ENCODE measurements at regions not wholly inside any gene's neighbourhood (a gene's known extent, or its start where the extent isn't known, plus 50 kb on each side); places are given as distances from the start of the nearest gene placed in this dataset.

DNA sequence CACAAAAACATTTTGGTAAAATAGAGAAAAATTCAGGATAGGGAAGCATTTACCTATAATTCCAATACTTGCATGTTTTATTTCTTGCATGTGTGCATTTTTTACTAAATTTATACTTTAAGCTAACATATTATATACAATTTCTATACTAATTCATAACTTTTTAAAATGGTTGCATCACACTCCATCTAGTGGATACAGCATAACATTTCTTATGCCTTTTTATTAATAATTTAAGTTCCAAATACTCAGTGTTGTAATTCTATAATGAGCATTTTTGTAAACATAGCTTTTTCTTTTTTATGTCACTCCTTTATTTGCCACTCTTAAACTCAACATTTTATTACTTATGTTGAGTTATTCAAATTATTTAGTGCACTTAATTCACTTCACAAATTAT, 477.7 kb downstream of the ZBBX start:
- Histone ChIP-seq H4K20me1 (replicated peaks; ENCODE audit: control insufficient read depth, insufficient read depth, low read length) (no peaks in the 10 kb centered on the region), H2AFZ (ENCODE audit: low read depth, low read length) (no peak overlapping the region), H3K4me2 (ENCODE audit: insufficient read depth, low read length) (no peak overlapping the region), H3K27me3 (ENCODE audit: control insufficient read depth in 2 of 2, insufficient read depth in 2 of 2, low read length in 2 of 2) (no peaks in the 10 kb centered on the region), H3K4me3 (no peak overlapping the region), H3K9me1 (ENCODE audit: control insufficient read depth, insufficient read depth, low read length) (no peaks in the 10 kb centered on the region), H3K27ac (ENCODE audit: extremely low read depth, low read depth, low read length) (no peak overlapping the region), H3K9me3 (replicated peaks; ENCODE audit: control insufficient read depth, insufficient read depth, low read depth, low read length) (no peaks in the 10 kb centered on the region; the same call in 1 of the 2 replicates), H3K4me1 (replicated peaks in 1 of 2; ENCODE audit: control insufficient read depth in 2 of 2, insufficient read depth in 2 of 2, low read length in 2 of 2) (no peaks in the 10 kb centered on the region), H3K9ac (ENCODE audit: insufficient read depth in 1 of 2, low read depth in 2 of 2, low read length in 2 of 2) (no peak overlapping the region), H3K36me3 (ENCODE audit: control insufficient read depth, insufficient read depth, low read length) (no peaks in the 10 kb centered on the region), H3K79me2 (ENCODE audit: control insufficient read depth, insufficient read depth, low read length) (no peaks in the 10 kb centered on the region)
- no peak for DNase-seq (ENCODE audit: extremely low read depth in 1 of 4, low spot score in 3 of 4)
- intact Hi-C loops (cut with micrococcal nuclease) (no loop called here), in situ Hi-C loops (cut with MboI) (no loop called here)
- FAIRE-seq: no peak
- BruUV-seq (replicated peaks): no TSS peak
- ATAC-seq: no peak
- POLR2A ChIA-PET: no interaction called here
- CTCF ChIA-PET (ENCODE audit: low intra/inter-chr PET ratio): no interaction called here
- TF ChIP-seq SMAD1 (IDR thresholded peaks at IDR 0.05; ENCODE audit: low read depth, low read length, partially characterized antibody) (no peak), GABPA (tag; conservative IDR thresholded peaks at IDR 0.05; ENCODE audit: low read depth) (no peak), ZFP36 (IDR thresholded peaks at IDR 0.05; ENCODE audit: low read depth, low read length, partially characterized antibody) (no peak), ZNF121 (CRISPR knock-in tag; conservative IDR thresholded peaks at IDR 0.05) (no peak), NFRKB (IDR thresholded peaks at IDR 0.05; ENCODE audit: low read depth) (no peak), MITF (IDR thresholded peaks at IDR 0.05) (no peak), SOX6 (IDR thresholded peaks at IDR 0.05) (no peak), MYC (IDR thresholded peaks at IDR 0.05; ENCODE audit: low read depth, low read length) (no peak), MYC (CRISPR knock-in tag; IDR thresholded peaks at IDR 0.05; ENCODE audit: borderline replicate concordance, low read depth) (no peak), TGIF2 (CRISPR knock-in tag; IDR thresholded peaks at IDR 0.05) (no peak), MAFF (IDR thresholded peaks at IDR 0.05; ENCODE audit: low read length) (no peak), PHF8 (IDR thresholded peaks at IDR 0.05; ENCODE audit: borderline replicate concordance, low read length) (no peak), RBM15 (IDR thresholded peaks at IDR 0.05; ENCODE audit: insufficient read depth, low read length) (no peak), THAP7 (CRISPR knock-in tag; IDR thresholded peaks at IDR 0.05) (no peak), AFF4 (CRISPR knock-in tag; IDR thresholded peaks at IDR 0.05) (no peak), ZNF280A (IDR thresholded peaks at IDR 0.05; ENCODE audit: low read depth, partially characterized antibody) (no peak)

Data from K562 (cell line).